ENCODE measurements at regions not wholly inside any gene's neighbourhood (a gene's known extent, or its start where the extent isn't known, plus 50 kb on each side); places are given as distances from the start of the nearest gene placed in this dataset.
"Not testable (repeated sequence)": the region's sequence is repeated elsewhere in the genome, so short reads cannot be mapped to it uniquely, and the experiment has no call there.

DNA sequence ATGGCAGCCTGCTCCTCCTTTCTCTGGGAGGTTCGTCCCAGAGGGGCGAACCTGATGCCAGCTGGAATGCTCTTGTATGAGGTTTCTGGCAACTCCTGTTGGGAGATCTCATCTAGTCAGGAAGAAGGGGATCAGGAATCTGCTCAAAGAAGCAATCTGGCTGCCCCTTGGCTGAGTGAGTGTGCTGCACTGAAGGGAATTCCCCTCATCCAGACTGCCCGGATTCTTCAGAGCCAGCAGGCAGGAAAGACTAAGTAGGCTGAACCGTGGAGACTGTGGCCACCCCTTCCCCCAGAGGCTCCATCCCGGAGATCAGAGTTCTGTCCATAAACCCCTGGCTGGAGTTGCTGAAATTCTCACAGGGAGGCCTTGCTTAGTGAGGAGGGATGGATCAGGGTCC, 476.0 kb downstream of the CSNK1G3 start:
- no peak for DNase-seq

DNA sequence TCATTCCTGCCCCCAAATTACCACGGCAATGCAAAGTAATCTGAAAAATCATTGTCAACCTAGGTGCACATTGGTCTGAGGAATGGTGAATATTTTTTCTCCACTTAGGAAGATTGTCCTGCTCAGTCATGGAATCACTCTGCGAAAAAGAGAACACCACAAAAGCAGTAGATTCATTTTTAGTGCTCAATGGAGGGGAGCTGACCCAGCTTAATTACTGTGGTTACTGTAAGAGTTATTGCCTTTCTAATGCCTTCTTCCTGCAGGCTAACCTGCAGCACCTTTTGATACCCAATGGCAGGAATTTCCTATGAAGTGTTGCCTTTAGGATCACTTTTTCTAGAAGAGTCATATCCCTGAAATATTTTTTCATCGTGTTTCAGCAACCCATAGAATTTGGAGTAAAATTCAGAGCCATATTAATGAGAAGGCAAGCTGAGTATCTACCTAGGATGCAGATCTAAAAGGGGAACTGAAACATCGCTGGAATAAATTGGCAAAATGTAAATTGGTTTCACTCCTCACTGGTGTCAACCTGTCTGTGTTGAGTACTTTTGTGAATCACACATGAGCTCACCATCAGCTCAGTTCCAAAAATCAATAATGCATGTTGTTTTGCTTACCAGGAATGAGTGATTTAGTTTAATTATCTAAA, 464.5 kb downstream of the CSNK1G3 start:
- no peak for DNase-seq

GRCh38 chr5:123975521-123975920, 463.5 kb downstream of the CSNK1G3 start:
- not testable (repeated sequence) for DNase-seq

GRCh38 chr5:123966781-123967180, 454.8 kb downstream of the CSNK1G3 start:
- no peak for DNase-seq

- no peak for DNase-seq
These were observed 453.6 kb downstream of the CSNK1G3 start for GRCh38 chr5:123965626-123966025.

DNA sequence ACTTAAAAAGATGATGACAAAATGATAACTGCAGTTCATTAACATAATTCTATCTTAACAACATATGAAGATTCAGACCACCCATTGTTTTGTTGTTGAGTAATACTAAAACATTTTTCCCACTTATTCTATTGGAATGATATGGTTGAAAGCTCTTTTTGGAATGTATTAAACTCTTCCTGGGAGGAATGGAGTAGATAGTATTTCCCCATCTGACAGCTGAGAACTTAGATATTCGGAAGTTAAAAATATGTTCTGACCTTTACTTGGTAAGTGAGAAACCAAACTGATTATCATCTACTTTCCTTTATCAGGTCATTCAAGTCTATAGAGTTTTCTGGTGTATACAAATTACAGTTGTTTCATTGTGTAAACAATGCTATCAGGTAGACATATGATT, 452.9 kb downstream of the CSNK1G3 start:
- DNase-seq, result no peak

DNA sequence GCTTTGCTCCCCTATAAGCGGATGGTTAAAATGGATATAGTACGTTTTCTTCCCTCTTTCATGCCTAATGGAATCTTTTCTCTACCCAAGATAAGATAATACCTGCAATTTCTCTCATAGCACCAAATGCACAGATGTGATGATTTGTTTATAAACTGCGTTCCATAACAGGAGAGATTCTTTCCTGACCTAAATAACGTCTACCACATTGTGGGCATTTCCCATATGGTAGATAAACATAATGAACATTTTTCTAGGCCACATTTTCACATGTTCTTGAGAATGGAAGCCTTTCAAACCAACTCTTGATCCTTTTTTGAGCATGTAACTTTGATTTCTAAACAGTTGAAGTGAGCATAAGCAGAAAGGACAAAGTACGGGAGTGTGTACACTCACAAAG, 448.5 kb downstream of the CSNK1G3 start:
- no peak for DNase-seq

DNA sequence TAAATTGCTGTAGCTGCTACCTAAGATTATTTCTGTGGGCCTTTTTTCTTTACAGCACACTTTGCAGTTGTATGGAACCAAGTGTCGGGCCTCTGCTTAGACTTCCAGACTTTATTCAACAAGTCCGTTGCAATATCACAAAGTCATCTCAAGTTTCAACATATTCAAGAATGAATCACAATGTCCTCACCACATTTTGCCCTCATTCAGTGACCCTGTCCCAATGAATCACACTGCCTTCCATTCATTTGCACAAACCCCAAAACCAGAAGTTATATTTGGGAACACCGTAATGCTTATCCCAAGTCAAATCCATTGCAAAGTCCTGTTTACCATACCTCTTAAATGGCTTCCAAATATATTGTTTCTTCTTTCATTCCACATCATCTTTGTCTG, 439.6 kb downstream of the CSNK1G3 start:
- no peak for DNase-seq

GRCh38 chr5:123950701-123951581, 439.0 kb downstream of the CSNK1G3 start:
- DNase-seq, result no peak

GRCh38 chr5:123949807-123950340, 437.9 kb downstream of the CSNK1G3 start:
- no peak for DNase-seq

GRCh38 chr5:123949043-123949804, 437.2 kb downstream of the CSNK1G3 start:
- no peak for DNase-seq

DNA sequence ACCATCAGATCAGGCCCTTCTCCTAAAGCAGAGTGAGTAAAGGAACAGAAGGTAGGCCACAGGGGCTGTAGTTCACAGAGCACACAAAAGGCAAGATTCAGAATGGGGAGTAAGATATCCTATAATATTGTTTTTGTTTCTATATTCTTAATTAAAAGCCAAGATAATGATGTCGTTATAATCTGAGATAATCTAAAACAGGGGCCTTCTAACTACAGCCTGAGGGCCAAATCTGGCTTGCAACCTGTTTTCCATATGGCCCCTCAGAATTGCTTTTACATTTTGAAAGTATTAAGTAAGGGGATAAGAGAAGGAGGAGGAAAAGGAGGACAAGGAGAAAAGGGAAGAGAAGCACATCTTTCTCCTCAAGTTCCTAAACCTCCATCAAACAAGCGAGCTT, 435.8 kb downstream of the CSNK1G3 start:
- DNase-seq, result no peak

- no peak for DNase-seq
These were observed 433.6 kb downstream of the CSNK1G3 start for GRCh38 chr5:123945548-123945947.

GRCh38 chr5:123943151-123943550, 431.2 kb downstream of the CSNK1G3 start:
- no peak for DNase-seq

GRCh38 chr5:123940416-123940815, 428.4 kb downstream of the CSNK1G3 start:
- DNase-seq, result no peak

DNA sequence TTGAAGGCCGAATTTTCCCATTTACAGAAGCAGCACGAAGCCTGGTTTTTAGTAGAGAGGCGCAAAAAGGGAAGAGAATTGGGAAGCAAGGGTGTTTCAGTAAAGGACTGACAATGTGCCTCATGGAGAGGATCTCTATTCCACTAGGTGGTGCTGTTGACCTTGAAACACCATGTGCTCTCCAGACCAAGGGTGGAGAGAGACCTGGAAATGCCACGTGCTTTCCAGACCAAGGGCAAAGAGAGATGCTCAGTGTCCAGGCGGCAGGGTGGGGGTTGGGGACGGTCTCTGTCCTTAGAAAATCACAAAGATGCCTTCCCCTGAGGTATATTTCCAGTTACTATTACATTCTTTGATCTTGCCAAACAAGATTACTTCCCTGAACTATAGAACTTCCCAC, 425.3 kb downstream of the CSNK1G3 start:
- peak; percentile 42 to 57 (median 54) for DNase-seq

- DNase-seq, result no peak
These were observed 424.6 kb downstream of the CSNK1G3 start for GRCh38 chr5:123936548-123936947.

DNA sequence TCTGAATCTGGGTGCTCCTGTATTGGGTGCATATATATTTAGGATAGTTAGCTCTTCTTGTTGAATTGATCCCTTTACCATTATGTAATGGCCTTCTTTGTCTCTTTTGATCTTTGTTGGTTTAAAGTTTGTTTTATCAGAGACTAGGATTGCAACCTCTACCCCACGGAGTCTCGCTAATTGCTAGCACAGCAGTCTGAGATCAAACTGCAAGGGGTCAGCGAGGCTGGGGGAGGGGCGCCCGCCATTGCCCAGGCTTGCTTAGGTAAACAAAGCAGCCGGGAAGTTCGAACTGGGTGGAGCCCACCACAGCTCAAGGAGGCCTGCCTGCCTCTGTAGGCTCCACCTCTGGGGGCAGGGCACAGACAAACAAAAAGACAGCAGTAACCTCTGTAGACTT, 421.8 kb downstream of the CSNK1G3 start:
- DNase-seq, result not testable (repeated sequence)

DNA sequence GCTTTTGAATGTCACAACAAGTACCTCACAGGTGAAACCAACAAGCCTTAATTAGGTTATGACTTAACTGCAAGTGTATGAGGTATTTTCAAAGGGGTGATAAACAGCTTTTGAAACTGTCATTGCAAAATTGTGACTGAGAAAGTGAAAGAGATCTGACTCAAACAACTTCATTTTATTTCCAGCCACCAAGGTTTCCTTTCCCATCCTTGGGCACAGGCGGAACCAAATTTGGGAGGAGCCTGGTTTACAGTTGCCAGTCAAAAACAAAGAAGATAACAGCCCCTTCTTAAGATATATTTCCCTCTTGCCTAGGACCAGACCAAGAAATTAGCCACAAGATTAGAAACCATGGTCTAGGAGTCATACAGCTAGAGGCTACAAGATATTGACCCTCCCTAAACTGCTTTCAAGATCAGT, 417.1 kb downstream of the CSNK1G3 start:
- DNase-seq, result no peak

- no peak for DNase-seq
These were observed 416.4 kb downstream of the CSNK1G3 start for GRCh38 chr5:123928401-123928800.

DNA sequence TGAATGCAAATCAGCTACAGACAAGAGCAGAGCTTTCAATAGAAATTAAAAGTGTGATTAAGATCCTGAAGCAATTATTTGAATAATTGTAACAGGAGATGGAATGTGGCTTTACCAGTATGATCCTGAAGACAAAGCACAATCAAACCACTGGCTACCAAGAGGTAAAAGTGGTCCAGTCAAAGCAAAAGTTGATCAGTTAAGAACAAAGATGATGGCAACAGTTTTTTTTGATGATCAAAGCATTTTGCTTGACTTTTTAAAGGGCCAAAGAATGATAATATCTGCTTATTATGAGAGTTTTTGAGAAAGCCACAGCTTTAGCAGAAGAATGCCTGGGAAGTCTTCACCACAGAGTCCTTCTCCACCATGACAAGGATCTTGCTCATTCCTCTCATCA, 409.2 kb downstream of the CSNK1G3 start:
- no peak for DNase-seq

GRCh38 chr5:123916345-123917121, 404.6 kb downstream of the CSNK1G3 start:
- no peak for DNase-seq

Data from suppressor macrophage (primary cell).